ENCODE measurements at regions not wholly inside any gene's neighbourhood (a gene's known extent, or its start where the extent isn't known, plus 50 kb on each side); places are given as distances from the start of the nearest gene placed in this dataset.

DNA sequence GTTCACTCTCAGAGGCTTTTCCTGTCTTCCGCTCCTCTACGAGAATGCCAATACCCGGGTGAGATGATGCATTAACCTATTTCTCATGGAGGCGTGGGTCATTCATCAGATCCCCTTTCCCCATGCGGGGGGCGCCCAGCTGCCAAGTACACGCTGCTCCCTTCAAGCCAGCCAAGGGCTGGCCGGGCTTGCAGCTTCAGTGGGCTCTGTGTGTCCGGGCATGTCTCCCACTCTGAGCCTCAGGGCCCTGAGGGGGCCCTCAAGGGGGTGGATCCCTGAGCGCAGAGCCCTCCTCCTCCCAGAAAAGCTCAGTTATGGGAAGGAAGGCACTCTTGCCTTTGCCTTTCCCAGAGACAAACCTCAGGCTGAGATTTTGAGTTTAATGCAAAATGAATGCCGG is 431.8 kb upstream of the MYT1L start:
- H3K36me3 Mint-ChIP-seq, result no peaks in the 10 kb centered on the region
- no peaks in the 10 kb centered on the region for H3K4me1 Mint-ChIP-seq
- no peak for DNase-seq
- no peaks in the 10 kb centered on the region for H3K9me3 Mint-ChIP-seq
- H3K27ac Mint-ChIP-seq, result no peak overlapping the region
- peaks cover 0 to 3% (median 2%) of the 10 kb centered on the region in 3 donors for H3K27me3 Mint-ChIP-seq (ENCODE audit: low read depth in 3 of 3)
- H3K4me3 Mint-ChIP-seq, result no peak overlapping the region

DNA sequence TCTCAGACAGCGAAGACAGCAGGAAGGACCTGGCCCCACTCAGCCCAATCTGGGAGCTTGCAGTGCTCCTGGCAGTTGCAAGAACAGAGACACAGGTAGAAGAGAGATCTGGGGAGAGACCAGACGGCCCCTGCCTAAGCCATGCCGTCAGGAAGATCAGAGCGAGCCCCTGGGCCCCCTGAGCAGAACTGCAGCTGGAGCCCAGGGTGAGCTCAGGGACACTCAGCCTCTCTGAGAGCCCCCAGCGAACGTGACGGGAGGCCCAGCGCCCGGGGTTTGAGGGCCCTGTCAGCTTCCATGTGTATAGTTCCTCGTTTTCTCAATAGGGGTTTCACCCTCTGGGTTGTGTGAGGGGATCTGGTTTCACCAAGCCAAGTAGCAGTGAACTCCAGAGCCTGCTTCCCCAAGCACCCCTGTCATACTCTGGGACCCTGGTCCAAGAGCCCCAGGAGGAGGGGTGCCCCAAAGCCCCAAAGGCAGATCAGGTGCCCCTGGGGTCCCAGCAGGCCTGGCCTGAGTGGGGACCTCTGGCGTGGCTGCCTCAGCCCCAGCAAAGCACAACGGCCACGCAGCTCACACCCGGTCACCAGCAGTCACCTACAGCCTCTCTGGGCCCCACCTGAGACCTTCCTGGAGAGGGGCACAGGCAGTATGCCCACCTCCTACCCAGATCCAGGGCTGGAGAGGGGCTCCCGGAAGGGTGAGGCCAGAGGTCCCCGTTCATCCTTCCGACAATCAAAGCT is 431.3 kb upstream of the MYT1L start:
- DNase-seq, result no peak
- Mint-ChIP-seq H3K27ac (no peak overlapping the region), H3K36me3 (no peaks in the 10 kb centered on the region), H3K4me1 (no peaks in the 10 kb centered on the region), H3K4me3 (no peak overlapping the region), H3K27me3 (ENCODE audit: low read depth in 3 of 3) (peaks cover 0 to 3% (median 2%) of the 10 kb centered on the region in 3 donors), H3K9me3 (no peaks in the 10 kb centered on the region)

DNA sequence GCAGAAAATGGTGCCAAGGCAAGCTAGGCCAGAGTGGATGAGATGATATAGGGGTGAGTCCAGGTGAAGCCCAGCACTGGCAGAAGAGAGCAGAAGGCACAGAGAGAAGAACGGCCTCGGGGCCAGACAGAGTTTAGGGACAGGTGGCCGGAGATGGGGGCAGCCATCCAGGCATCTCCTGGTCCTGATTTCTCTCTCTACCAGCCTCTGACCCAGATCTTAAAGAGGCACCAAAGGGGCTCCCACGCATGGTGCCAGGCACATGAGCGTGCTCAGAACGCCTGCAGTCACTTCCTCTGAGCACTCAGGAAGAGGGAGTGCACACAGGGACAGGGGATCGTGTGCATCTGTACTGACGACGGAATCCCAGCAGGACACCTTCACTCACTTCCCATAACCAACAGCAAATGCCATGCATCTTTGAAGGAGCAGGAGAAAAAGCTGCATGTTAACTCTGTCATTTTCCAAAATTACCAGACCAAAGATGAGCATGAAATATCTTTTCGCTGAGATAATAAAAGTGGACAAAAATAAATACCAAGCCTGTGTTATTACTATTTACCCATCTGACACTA is 427.8 kb upstream of the MYT1L start:
- no peaks in the 10 kb centered on the region for H3K4me1 Mint-ChIP-seq
- H3K27ac Mint-ChIP-seq, result no peak overlapping the region
- H3K9me3 Mint-ChIP-seq, result peaks cover 0 to 3% (median 0%) of the 10 kb centered on the region in 6 donors
- H3K36me3 Mint-ChIP-seq, result no peaks in the 10 kb centered on the region
- no peaks in the 10 kb centered on the region for H3K27me3 Mint-ChIP-seq (ENCODE audit: low read depth in 3 of 3)
- DNase-seq, result no peak
- no peak overlapping the region for H3K4me3 Mint-ChIP-seq

DNA sequence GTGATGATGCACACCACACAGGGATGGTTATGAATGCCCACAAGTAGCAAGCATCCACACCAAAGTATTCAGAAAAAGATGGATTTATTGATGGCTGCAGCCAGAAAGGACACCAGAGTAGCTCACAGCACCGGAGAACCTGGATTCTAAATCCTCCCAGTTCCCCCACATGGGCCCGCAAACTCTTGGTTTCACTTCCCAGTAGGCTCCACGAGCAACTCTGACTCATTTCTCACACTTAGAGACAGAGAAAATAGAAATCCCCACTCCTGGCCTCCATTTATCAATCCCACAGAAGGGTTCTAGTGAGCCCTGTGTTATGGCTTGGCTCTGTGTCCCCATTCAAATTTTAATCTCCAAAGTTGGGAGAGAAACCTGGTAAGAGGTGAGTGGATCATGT is 426.7 kb upstream of the MYT1L start:
- H3K9me3 Mint-ChIP-seq, result peaks cover 0 to 4% (median 0%) of the 10 kb centered on the region in 6 donors
- no peak overlapping the region for H3K27ac Mint-ChIP-seq
- no peak overlapping the region for H3K4me3 Mint-ChIP-seq
- H3K4me1 Mint-ChIP-seq, result no peaks in the 10 kb centered on the region
- no peak for DNase-seq
- H3K36me3 Mint-ChIP-seq, result no peaks in the 10 kb centered on the region
- H3K27me3 Mint-ChIP-seq (ENCODE audit: low read depth in 3 of 3), result no peaks in the 10 kb centered on the region

DNA sequence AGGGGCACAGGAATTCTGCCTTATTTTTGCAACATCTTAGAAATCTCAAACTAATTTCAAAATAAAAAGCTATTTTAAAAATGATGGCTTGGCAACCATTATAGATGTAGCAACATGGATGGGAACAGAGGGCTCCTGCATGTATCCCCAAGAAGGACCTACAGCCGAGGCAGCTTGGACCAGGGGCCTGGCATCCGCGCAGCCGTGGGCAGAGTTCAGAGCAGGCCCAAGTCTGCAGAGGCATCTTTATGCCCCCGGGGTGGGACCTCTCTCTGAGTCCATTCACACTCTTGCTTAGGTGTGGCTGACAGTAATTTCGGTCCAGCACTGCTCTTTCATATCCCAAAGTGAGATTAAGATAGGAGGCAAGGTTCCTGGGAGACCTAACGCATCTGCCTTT is 425.8 kb upstream of the MYT1L start:
- Mint-ChIP-seq H3K9me3 (peaks cover 0 to 4% (median 0%) of the 10 kb centered on the region in 6 donors), H3K4me3 (no peak overlapping the region), H3K4me1 (no peaks in the 10 kb centered on the region), H3K27ac (no peak overlapping the region), H3K27me3 (ENCODE audit: low read depth in 3 of 3) (no peaks in the 10 kb centered on the region), H3K36me3 (no peaks in the 10 kb centered on the region)
- no peak for DNase-seq

DNA sequence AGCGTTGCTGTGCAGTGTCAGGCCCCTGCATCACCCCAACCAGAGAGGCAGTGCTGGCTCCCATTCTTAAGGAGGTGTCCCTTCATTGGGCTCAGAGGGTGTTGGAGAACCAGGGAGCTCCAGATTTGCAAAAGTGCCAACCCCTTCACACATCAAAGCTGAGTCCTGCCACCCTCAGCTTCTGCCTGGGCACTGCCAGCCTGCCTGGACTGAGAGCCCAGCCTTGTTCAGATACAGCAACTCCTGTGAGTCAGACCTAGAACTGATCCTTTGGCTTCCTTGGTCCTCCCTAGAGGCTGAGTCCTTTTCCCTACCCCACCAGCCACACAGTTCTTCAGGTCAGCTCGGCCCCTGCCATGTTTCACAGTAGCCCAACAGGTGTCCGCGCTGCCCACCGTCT is 424.9 kb upstream of the MYT1L start:
- Mint-ChIP-seq H3K27ac (no peak overlapping the region), H3K4me3 (no peak overlapping the region), H3K27me3 (ENCODE audit: low read depth in 3 of 3) (peaks cover 0 to 2% (median 0%) of the 10 kb centered on the region in 3 donors), H3K4me1 (no peaks in the 10 kb centered on the region), H3K36me3 (no peaks in the 10 kb centered on the region), H3K9me3 (peaks cover 0 to 5% (median 0%) of the 10 kb centered on the region in 6 donors)
- DNase-seq, result no peak

DNA sequence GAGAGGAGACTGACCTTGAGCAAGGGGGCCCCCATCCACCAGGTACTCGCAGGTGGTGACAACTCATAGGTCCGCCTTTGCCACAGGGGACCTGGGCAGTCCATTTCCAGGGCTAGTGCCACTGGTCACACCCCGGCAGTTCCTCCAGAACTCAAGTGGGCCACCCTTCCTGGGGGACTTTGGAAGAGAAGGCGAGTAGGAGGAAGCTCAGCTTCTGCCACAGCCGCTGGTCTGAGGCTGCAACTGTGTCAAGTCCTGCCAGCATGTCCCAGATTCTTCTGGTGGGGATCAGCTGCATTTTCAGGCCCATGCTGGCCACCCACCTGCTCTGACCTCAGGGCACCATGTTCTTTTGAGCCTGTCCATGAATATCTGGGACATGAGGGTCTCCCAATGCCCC is 423.9 kb upstream of the MYT1L start:
- Mint-ChIP-seq H3K27me3 (ENCODE audit: low read depth in 3 of 3) (peaks cover 0 to 2% (median 0%) of the 10 kb centered on the region in 3 donors), H3K9me3 (peaks cover 0 to 5% (median 0%) of the 10 kb centered on the region in 6 donors), H3K27ac (no peak overlapping the region), H3K4me3 (no peak overlapping the region), H3K4me1 (no peaks in the 10 kb centered on the region), H3K36me3 (no peaks in the 10 kb centered on the region)
- DNase-seq, result no peak

DNA sequence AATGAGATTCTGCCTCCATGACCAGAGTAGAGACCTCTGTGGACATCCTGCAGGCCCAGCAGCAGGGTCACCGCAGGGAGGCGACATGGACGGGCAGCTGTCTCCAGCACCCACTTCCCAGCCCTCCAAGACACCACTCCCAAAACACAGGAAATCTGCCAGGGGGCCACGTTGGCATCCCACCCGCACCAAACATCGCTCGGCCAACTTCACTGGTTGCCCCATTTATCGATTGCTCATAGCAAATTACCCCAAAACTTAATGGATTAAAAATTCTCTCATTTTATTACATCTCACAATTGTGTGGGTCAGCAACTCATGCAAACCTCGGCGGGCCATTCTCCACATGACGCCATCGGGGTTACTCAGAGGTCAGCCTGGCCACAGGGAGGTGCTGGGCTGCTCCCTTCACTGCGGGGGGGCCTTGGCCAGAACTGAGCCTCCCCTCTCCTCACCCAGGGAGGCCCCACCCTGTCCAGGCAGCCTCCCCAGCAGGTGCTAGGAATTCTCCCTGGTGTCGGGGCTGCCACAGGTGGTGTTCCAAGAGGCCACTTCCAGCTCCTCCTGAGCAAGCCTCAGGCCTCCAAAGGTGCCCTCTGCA is 420.7 kb upstream of the MYT1L start:
- DNase-seq, result no peak
- Mint-ChIP-seq H3K27me3 (ENCODE audit: low read depth in 3 of 3) (peaks cover 0 to 2% (median 0%) of the 10 kb centered on the region in 3 donors), H3K9me3 (peaks cover 0 to 5% (median 0%) of the 10 kb centered on the region in 6 donors), H3K27ac (no peak overlapping the region), H3K4me3 (no peak overlapping the region), H3K36me3 (no peaks in the 10 kb centered on the region), H3K4me1 (no peaks in the 10 kb centered on the region)

DNA sequence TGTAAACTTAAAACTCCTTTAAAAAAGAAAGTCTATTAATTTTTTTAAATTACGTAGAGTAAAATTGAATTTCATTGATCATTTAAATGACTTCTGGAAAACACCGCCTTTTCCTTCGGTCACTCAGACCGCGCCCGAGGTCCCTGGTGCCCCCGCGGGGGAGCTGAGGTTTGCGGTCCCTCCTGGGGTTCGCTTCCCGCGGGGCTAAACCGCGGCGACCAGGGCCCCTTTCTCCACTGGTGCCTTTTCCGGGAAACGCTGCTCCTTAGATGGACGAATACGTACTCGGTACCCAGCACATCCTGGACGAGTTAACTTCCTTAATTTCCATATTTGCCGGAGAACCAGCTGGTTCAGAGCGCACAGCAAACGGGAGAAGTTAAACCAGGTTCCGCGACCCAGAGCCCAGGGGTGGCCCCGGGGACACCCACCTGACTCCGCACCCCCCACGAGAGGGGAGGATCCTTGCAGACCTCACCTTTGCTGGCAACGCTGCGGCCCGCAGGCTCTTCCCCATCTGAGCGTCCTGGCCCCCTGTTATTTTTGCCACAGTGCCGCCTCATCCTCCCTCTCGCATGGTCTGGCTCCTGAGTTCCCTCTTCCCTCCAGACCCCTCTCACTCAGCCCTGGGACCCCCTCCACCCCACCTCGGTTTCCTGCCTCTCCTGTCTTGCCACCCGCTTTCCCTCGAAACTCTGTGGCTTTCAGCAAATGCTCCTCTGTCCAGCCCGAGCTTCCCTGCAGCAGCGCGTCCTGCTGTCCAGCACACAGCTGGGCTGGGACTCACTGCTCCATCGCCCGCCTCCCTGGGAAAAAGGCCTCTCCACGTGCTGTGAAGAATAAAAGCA is 420.0 kb upstream of the MYT1L start:
- H3K4me1 Mint-ChIP-seq, result no peaks in the 10 kb centered on the region
- no peaks in the 10 kb centered on the region for H3K36me3 Mint-ChIP-seq

DNA sequence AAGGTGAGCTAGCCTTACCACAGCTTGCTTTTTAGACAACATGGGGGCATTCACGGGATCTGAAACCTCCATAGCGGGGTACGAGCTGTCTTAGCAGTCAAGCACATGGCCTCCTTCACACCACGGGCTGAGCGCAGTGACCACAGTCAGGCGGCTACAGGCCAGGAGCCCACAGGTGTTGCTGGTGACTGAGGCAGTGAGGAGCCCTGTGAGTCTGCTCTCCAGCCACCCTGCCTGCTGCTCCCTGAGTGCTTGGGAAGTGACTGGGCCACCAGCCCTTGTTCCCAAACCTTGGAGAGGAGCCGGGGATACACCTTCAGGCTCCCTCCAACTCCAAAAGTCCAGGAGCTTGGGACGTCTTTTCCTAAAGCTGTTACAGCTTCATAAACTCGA is 418.1 kb upstream of the MYT1L start:
- H3K4me3 Mint-ChIP-seq, result no peak overlapping the region
- peaks cover 0 to 2% (median 0%) of the 10 kb centered on the region in 3 donors for H3K27me3 Mint-ChIP-seq (ENCODE audit: low read depth in 3 of 3)
- H3K27ac Mint-ChIP-seq, result no peak overlapping the region
- H3K36me3 Mint-ChIP-seq, result no peaks in the 10 kb centered on the region
- no peaks in the 10 kb centered on the region for H3K4me1 Mint-ChIP-seq
- peaks cover 0 to 4% (median 0%) of the 10 kb centered on the region in 6 donors for H3K9me3 Mint-ChIP-seq
- DNase-seq, result no peak

More for the DNA sequence above, 420.0 kb upstream of the MYT1L start:
- DNase-seq, result no peak
- Mint-ChIP-seq H3K4me3 (no peak overlapping the region), H3K9me3 (peaks cover 0 to 5% (median 0%) of the 10 kb centered on the region in 6 donors), H3K27me3 (ENCODE audit: low read depth in 3 of 3) (peaks cover 0 to 2% (median 0%) of the 10 kb centered on the region in 3 donors), H3K27ac (no peak overlapping the region)

DNA sequence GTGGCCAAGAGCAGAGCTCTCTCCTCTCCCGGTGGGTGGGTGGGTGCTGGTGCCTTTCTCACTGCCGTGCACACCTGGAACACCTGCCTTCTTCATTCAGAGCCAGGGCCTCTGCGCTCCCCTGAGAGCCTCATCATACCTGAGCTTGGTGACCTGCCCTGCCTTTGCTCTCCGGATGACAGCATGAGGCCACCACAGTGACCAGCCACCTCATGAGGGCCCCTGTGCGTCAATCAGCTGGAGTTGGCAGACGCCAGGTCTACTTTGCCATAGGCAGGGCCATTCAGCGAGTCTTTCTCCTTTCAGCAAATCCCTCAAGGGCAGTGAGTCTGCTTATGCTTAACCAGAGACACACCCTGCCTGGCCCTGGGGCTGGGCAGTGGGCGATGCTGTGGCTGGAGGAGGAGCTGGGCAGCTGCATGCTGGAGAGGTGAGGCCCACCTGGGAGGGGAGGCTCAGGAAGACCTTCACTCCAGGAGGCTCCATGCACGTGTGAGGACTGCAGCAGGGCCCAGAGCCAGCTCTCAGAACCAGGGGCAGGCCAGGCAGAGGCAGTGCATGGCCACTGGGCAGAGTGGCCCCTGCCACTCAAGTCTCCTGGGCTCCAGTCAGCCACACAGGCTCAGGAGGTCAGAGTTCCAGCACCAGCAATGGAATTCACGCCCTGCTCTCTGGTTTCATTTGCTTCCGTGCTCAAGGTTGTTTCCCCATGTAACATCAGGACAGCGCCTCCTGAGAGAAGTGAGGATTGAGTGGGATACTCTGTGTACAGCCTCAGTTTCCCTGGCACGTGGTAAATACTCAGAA is 417.5 kb upstream of the MYT1L start:
- Mint-ChIP-seq H3K4me1 (no peaks in the 10 kb centered on the region), H3K9me3 (peaks cover 0 to 4% (median 0%) of the 10 kb centered on the region in 6 donors), H3K4me3 (no peak overlapping the region), H3K27me3 (ENCODE audit: low read depth in 3 of 3) (peaks cover 0 to 2% (median 0%) of the 10 kb centered on the region in 3 donors), H3K36me3 (no peaks in the 10 kb centered on the region), H3K27ac (no peak overlapping the region)
- DNase-seq, result no peak

DNA sequence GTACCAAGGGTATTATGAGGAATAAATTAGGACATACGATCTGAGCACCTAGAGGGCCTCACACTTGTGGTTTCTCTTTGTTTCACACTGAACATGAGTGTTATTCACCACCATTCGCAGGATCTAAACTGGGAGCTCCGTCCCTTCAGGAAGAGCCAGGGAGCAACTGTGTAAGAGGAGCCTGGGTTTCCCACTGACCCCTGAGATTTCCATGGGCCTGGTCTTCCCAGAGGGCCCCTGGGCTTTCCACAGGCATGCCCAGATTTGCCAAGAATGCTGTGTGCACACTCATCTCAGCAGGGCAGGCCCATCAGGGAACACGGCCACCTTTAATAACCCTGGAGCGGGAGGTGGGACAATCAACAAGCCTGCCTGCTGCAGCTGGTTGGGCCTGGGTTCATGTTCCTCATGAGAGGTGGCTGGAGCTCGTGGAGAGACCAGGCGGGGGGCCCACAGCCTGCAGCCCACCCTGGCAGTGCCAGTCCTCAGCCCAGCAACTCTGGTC is 416.8 kb upstream of the MYT1L start:
- Mint-ChIP-seq H3K9me3 (peaks cover 0 to 3% (median 0%) of the 10 kb centered on the region in 6 donors), H3K36me3 (no peaks in the 10 kb centered on the region), H3K27me3 (ENCODE audit: low read depth in 3 of 3) (peaks cover 0 to 5% (median 4%) of the 10 kb centered on the region in 3 donors), H3K4me3 (no peak overlapping the region), H3K4me1 (no peaks in the 10 kb centered on the region), H3K27ac (no peak overlapping the region)
- DNase-seq, result no peak

DNA sequence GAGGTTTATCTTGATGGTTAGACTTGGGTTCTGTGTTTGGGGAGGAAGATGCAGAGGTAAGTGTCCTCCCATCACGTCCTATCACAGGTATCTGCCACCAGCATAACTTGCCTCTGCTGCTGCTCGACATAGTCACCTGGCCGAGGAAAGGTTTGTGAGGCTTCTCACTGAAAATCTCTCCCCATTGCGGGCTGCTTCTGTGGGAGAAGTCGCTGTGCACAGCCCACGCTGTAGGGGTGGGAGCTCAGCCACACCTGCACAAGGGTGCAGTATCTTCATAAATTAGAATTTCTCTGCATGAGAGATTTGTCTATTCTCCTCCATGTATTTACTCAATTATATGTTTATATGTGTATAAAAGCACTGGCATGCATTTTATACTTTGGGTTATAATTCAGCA is 415.7 kb upstream of the MYT1L start:
- Mint-ChIP-seq H3K27ac (no peak overlapping the region), H3K9me3 (peaks cover 0 to 3% (median 0%) of the 10 kb centered on the region in 6 donors), H3K4me3 (no peak overlapping the region), H3K27me3 (ENCODE audit: low read depth in 3 of 3) (peaks cover 0 to 5% (median 4%) of the 10 kb centered on the region in 3 donors), H3K4me1 (no peaks in the 10 kb centered on the region), H3K36me3 (no peaks in the 10 kb centered on the region)
- no peak for DNase-seq
